HG03439 (cell line): ENCODE measurements at regions not wholly inside any gene's neighbourhood (a gene's known extent, or its start where the extent isn't known, plus 50 kb on each side); places are given as distances from the start of the nearest gene placed in this dataset.

Experiments used
- ATAC-seq: cut with Tn5 transposase; IDR thresholded peaks from one replicate; pipeline ENCODE4 v1.9.1; 2021; ENCODE audit warnings: mild to moderate bottlenecking, moderate library complexity; ENCODE audit not compliant: unreplicated experiment

DNA sequence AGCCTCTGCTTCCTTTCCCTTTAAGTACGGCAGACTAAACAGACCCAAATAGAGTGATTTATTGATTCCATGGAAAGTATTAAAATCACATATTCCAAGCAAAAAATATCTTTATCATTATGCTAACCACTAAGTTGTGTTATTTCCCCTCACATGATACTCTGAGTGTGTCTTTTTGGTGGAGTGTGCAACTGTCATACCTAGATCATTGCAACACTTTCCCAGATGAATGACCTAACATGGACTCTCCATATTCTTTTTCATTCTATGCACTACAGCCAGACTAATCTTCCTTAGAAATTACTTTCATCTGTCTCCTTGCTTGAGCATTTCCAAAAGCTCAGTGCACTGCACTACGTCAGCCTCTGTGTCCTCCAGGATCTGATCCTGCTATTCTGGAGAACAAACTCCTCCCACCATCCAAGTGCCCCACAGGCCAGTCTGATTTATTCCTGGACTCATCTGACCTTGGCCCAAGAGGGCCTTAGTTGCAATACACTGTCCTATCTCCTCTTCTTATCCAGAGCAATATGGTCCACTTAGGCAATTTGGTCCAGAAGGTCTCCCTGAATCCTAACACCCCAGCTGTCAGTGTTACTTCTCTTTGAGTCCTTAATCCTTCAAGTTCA, 263.3 kb upstream of the KLF6 start:
- ATAC-seq: no peak

DNA sequence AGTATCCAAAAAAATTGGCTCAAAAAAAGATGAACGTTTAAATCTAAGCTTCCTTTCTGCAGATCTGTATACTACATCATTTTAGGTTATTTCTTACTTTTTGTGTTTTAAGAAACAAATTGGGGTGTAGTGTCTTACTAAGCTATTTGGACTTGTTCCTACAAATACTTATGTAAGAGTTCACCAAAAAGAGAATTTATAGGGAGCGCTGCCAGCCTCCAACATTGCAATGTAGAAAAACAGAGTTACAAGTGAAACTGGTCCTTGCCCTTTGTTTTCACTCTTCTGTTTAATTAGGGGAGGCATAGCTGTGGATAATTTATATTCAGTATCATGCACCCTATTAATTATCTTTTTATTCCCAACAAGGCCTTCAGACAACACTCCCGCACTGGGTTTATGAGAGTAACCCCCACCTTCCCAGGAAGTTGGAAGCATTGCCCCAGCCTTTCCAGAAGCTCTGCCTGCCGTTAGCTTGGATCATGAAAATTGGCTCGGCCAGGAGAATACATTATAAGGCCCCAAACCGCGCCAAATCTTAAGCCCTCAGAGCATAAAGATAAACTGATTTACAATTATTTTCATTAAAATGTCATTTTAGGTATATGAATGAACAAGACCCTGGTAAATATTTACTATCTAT, 261.8 kb upstream of the KLF6 start:
- no peak for ATAC-seq

GRCh38 chr10:4046030-4046429, 261.0 kb upstream of the KLF6 start:
- no peak for ATAC-seq

GRCh38 chr10:4043897-4044665, 259.1 kb upstream of the KLF6 start:
- ATAC-seq: no peak

- no peak for ATAC-seq
Measured at GRCh38 chr10:4041635-4042034, 256.6 kb upstream of the KLF6 start.

- no peak for ATAC-seq
Measured at GRCh38 chr10:4038000-4038399, 253.0 kb upstream of the KLF6 start.

DNA sequence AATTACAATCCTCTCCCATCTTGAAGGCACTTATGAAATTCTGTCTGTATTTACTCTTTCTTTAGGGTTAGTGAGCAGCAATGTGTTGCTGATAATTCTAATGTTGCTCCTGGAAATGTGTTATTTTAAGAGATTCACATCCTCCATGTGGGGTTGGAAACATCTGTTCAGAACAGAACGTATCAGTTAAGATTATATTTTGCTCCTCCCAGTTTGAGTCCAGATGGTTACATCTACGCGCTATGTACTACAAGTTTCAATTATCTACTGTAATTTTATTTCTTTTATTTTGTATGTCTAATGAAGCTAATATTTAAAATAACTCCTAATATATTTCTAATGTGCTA, 250.6 kb upstream of the KLF6 start:
- no peak for ATAC-seq

DNA sequence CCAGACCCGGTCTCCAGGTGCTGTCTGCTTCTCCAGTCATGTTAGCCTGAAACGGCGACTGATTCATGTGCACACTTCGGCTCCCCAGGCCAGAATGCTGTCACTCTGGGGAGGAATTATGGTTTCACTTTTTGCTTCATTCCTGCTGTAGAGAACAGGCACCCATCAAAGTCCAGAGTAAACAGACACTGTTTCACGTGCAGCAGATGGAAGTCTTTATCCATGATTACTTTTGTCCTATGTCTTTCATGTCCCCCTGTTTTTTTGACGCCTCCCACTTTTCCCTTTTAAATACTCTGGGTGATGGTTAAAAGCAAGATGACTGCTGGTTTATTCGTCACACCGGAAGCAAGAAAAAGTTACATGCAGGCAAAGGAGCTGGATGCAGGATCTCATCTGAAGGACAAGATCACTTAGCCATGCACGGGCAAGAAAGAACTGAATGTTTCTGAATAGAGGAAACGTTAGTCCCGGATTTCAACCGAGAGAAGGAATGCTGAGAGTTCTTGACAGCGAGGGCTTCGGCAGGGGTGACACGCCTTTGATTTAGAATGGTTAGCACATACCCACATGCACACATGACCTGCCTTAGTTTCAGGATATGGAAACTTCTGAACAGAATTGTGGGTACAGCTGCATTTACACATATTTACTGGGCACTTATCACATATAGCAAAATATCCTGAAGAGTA, 250.0 kb upstream of the KLF6 start:
- no peak for ATAC-seq

DNA sequence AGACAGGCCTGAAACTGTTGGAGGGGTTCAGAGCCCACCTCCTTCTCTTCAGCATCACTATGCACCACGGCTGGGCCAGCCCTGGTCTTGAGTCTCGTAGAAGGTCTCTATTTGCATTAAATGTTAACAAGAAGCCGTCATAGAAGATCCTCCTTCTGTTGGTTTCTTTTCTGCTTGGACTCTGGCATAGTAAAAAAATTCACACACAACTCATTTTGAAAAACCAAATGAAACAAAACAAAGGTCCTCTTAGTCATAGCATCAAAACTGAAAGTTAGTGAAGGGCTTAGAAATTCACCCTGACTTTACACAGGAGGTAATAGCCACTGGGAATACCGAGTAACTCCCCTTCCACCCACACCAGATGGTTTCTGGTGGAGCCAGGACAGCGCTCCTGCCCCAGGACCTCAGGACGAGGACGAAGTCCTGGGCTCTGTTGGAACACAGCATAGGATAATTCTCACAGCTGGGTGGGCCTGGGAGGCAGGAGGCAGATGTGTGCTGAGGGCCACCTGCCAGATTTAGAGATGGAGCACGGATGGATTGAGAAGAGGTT, 248.4 kb upstream of the KLF6 start:
- ATAC-seq: peak; percentile 95

GRCh38 chr10:4029866-4030265, 244.9 kb upstream of the KLF6 start:
- ATAC-seq: no peak

DNA sequence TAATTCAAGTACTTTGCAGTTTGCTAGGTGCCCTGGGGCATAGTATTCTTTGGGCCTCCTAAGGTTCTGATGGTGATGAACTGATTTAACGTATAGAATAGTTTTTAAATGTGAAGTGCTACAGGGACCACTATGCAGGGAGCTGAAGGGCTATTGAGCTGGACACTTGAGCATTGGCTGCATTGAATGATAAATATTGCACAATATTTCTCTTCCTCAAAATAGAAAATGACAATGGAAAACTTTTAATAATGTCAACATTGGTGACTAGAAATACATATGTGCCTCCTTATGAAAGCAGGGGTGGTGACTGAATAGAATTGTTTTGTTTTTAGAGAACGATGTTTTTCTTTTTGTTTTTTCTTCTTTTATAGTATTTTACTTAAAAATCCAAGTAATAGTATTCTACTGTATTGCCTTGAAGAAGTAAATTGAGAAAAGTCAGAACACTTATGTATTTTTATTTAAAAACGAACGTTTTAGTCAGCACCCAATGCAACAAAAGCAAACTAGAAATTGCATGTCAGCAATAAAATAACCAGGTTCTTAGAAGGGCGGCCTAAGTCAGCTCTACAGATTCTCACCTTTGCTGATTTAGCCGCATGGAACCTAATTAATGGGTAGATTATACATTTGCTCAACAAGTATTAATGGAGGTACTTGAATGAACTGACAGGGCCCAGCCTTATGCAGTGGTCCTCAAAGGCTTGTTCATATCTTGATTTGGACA, 244.0 kb upstream of the KLF6 start:
- no peak for ATAC-seq

DNA sequence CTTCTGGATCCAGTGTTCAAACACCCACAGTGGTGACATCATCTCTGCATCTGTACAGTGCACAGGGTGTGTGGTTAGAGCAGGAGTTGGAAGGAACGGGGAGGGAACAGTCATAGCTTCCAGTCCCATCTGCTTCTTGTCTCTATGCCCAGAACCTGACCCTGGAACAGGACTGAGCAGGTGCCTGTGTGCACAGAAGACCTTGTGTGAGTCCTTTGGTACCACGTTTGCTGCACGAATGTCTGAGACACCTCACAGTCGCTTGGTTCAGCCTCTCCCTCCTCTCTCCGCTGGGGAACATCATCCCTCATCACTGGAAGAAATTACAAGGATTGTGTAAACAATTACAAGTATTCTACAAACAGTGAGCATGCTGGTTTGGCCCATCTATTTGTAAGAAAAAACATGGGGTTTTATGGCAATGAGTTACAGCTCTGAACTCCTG, 243.0 kb upstream of the KLF6 start:
- no peak for ATAC-seq

DNA sequence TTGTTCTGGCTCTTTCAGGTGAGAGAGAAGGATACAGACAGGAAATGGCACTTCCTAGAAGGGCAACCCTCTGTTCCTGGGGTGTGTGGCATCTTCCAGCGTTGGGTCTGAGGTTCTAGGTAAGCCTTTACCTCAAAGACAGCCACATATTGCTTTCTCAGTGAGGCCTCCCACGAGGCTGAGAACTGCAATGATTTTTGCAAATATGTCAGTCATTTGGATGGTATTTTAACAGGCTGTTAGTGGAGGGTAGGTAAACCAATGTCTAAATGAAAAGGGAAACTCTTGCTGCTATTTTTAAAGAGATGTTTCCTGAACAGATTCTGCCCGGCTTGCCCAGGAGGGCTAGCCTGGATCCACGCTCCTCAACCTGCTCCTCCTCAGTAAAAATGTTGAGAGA, 240.3 kb upstream of the KLF6 start:
- ATAC-seq: no peak

DNA sequence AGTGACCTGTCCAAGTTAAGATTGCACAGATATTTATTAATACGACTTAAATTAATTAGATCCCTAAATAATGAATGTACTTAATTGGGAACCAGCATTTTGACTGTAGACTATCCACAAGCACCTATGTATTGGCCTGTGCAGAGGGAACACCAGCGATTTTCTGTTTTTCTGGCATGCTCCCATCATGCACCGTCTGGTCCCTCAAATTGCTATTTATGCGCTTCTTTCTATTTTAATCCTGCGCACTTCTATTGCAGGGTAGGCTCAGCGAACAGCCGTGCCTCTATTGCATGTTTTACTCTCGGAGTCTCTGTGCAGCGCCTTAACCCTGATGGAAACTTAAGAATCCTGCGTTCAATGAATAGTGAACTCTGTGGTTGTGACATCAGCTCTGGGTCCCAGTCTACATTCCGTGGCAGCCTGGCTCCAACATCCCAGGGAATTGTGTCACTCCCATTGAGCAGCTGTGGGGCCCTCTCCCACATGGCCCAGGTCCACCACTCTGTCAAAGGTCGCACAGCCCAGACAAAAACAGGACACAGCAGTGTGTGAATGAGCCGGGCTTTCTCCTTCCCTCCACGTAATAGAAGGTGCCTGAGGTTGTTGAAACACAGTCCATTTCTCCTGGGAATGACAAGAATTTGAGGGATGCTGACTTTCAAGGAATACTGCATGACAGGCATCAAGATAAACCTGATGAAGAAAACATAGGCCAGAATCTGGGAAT, 239.7 kb upstream of the KLF6 start:
- no peak for ATAC-seq

- no peak for ATAC-seq
Measured at GRCh38 chr10:4024027-4024426, 239.0 kb upstream of the KLF6 start.

DNA sequence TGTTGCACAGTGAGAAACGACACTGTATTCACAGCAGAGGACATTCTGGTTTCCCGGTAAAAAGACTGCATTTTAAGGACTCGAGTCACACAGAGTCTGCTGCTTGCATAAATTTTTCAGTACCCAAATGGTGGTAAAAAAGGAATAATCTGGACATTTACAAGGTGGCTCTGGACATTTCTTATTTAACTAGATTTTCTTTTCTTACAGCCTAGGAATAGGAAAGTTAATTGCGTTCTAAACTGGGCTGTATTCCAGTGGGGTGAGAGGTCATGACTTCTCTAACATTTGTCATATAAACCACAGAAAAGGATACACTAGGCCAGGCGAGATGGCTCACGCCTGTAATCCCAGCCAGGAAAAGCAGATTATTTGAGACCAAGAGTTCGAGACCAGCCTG, 237.5 kb upstream of the KLF6 start:
- ATAC-seq: no peak

GRCh38 chr10:4020631-4021030, 235.6 kb upstream of the KLF6 start:
- no peak for ATAC-seq

DNA sequence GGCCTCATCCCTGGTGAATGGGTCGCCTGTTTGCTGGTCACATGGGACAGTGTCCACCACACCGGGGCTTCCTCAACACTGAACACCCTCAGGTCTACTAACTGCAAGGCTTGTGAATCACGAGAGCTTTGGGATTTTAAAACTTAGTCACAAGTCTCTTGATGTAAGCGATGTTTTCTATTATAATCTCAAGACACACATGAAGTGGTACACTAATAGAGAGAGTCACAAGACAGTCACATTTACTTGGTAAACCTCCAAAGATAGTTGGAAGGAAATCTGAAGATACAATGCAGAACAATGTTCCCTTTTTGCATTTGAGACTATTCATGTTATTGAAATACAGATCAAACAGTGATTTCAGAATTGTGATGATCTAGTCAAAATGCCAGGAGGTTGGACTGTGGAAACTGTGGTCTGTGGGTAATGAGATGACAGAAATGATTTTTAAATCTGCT, 233.1 kb upstream of the KLF6 start:
- no peak for ATAC-seq

DNA sequence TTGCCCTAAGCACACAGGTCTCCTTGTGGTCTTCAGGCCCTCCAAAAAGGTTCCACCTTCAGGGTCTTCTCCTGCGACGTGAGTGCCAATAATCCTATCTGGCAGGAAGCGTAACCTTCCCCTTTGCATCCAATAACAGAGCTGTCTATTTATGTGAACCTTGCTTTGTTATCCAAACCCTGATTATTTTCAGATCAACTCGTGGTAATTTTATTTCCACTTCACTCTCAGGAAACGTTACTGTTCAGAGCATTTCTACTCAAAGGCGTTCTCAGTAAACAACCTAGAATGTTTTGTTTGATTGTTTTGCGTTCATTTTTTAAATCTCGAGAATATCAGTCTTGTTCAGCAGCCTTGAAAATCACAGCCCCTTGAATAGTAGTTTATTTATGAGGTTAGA, 232.3 kb upstream of the KLF6 start:
- ATAC-seq: no peak

DNA sequence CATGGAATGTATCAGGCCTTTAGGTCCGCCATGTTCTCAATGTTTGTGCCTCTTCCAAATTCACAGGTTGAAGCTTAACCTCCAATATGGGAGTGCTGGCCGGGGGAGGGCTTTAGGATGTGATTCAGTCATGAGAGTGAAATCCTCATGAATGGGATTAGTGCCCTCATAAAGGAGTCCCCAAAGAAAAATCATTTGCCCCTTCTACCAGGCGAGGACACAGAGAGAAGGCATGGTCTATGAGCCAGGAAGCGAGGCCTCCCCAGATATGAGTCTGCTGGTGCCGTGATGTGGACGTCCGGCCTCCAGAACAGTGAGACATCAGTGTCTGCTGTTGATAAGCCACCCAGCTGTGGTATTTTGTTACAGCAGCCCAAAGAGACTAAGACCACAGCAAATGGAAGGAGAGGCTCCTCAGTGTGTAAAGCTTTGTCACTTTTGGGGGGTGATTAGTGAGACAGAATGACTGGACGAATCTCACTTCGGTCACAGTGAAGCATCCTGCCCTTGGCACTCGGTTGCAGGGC, 231.3 kb upstream of the KLF6 start:
- ATAC-seq: no peak
